Smooth muscle cell (in vitro differentiated cells): ENCODE measurements at regions not wholly inside any gene's neighbourhood (a gene's known extent, or its start where the extent isn't known, plus 50 kb on each side); places are given as distances from the start of the nearest gene placed in this dataset.
A peak's percentile ranks its signal among the peaks of the same experiment; 100 is the strongest.

ENCODE experiments used
- DNase-seq: peaks from one replicate; lab custom pipeline; 2025; ENCODE audit not compliant: unreplicated experiment; lab: John Stamatoyannopoulos, UW
- H2AFZ ChIP-seq: fragments of 200-600 bp; sonication (generic); 2 replicates; pipeline ENCODE4 v1.6.0; 2016; ENCODE audit warnings: antibody characterized with exemption, low read depth, mild to moderate bottlenecking
- H3F3A ChIP-seq: fragments of 200-600 bp; sonication (generic); 2 replicates; pipeline ENCODE4 v1.6.0; 2017; ENCODE audit warnings: antibody characterized with exemption, low read depth
- H3K27ac ChIP-seq: fragments of 200-600 bp; sonication (generic); 2 replicates; pipeline ENCODE4 v1.5.1; 2016; ENCODE audit warnings: low read depth, mild to moderate bottlenecking
- H3K27me3 ChIP-seq: fragments of 200-600 bp; sonication (generic); 2 replicates; pipeline ENCODE4 v1.6.1; 2016; ENCODE audit warnings: low read depth, mild to moderate bottlenecking
- H3K36me3 ChIP-seq: fragments of 200-600 bp; sonication (generic); 2 replicates; pipeline ENCODE4 v1.5.1; 2016; ENCODE audit warnings: low read depth
- H3K4me1 ChIP-seq: fragments of 200-600 bp; sonication (generic); 2 replicates; pipeline ENCODE4 v1.5.1; 2016; ENCODE audit warnings: low read depth
- H3K4me2 ChIP-seq: fragments of 200-600 bp; sonication (generic); 2 replicates; pipeline ENCODE4 v1.6.0; 2016; ENCODE audit warnings: mild to moderate bottlenecking
- H3K4me3 ChIP-seq: fragments of 200-600 bp; sonication (generic); 2 replicates; pipeline ENCODE4 v1.5.1; 2016; ENCODE audit warnings: mild to moderate bottlenecking
- H3K79me2 ChIP-seq: fragments of 200-600 bp; sonication (generic); 2 replicates; pipeline ENCODE4 v1.6.0; 2016; ENCODE audit warnings: low read depth, mild to moderate bottlenecking
- H3K9ac ChIP-seq: fragments of 200-600 bp; sonication (generic); 2 replicates; pipeline ENCODE4 v1.6.0; 2016; ENCODE audit warnings: low read depth
- H3K9me3 ChIP-seq: fragments of 200-600 bp; sonication (generic); replicated peaks from 2 replicates; pipeline ENCODE4 v1.5.1; 2016; ENCODE audit warnings: low read depth
- H4K20me1 ChIP-seq: fragments of 200-600 bp; sonication (generic); 2 replicates; pipeline ENCODE4 v1.6.0; 2016; ENCODE audit warnings: low read depth
- CTCF ChIP-seq: fragments of 200-600 bp; sonication (generic); IDR thresholded peaks from 2 replicates; pipeline ENCODE4 v1.5.1; 2017; ENCODE audit warnings: borderline replicate concordance, mild to moderate bottlenecking, antibody characterized with exemption; ENCODE audit not compliant: insufficient read depth, poor library complexity, severe bottlenecking
- WGBS: methylation state at CpG from one replicate; pipeline ENCODE4 v1.1.7; 2016; ENCODE audit warnings: low lambda C conversion rate; 5-methylcytosine and 5-hydroxymethylcytosine counted together

GRCh38 chr12:29971446-29971845 is 187.7 kb upstream of the TMTC1 start:
- DNase-seq: no peak
- WGBS: 59% methylated on average over 2 of the region's 2 CpGs
- Histone ChIP-seq H3F3A (no peaks in the 10 kb centered on the region), H3K4me3 (no peak overlapping the region), H3K9ac (no peak overlapping the region), H4K20me1 (no peaks in the 10 kb centered on the region), H3K36me3 (no peaks in the 10 kb centered on the region), H3K27me3 (no peaks in the 10 kb centered on the region), H2AFZ (no peak overlapping the region), H3K9me3 (no peaks in the 10 kb centered on the region), H3K27ac (no peak overlapping the region), H3K4me1 (peaks cover 22% of the 10 kb centered on the region), H3K4me2 (no peak overlapping the region), H3K79me2 (no peaks in the 10 kb centered on the region)
- no peak for TF ChIP-seq CTCF

GRCh38 chr12:29970501-29970900 is 186.8 kb upstream of the TMTC1 start:
- Histone ChIP-seq H3K79me2 (no peaks in the 10 kb centered on the region), H3K9ac (no peak overlapping the region), H3F3A (no peaks in the 10 kb centered on the region), H3K27ac (no peak overlapping the region), H3K27me3 (no peaks in the 10 kb centered on the region), H2AFZ (peak overlapping the region; percentile 28), H3K4me2 (no peak overlapping the region), H3K9me3 (no peaks in the 10 kb centered on the region), H3K4me3 (no peak overlapping the region), H3K36me3 (no peaks in the 10 kb centered on the region), H3K4me1 (peaks cover 22% of the 10 kb centered on the region), H4K20me1 (no peaks in the 10 kb centered on the region)
- 82% methylated on average over 3 of the region's 3 CpGs for WGBS
- no peak for DNase-seq
- no peak for TF ChIP-seq CTCF

- TF ChIP-seq CTCF: no peak
- no peak for DNase-seq
- Histone ChIP-seq H3K36me3 (no peaks in the 10 kb centered on the region), H2AFZ (no peak overlapping the region), H4K20me1 (no peaks in the 10 kb centered on the region), H3K9me3 (no peaks in the 10 kb centered on the region), H3K27ac (no peak overlapping the region), H3K9ac (no peak overlapping the region), H3K4me3 (no peak overlapping the region), H3K4me2 (no peak overlapping the region), H3K79me2 (no peaks in the 10 kb centered on the region), H3K4me1 (no peaks in the 10 kb centered on the region), H3K27me3 (no peaks in the 10 kb centered on the region), H3F3A (no peaks in the 10 kb centered on the region)
- 92% methylated on average over 6 of the region's 6 CpGs for WGBS
Measured at GRCh38 chr12:29962276-29963035, 178.7 kb upstream of the TMTC1 start.

- no peak for TF ChIP-seq CTCF
- H3K9me3 ChIP-seq: no peaks in the 10 kb centered on the region
- no peaks in the 10 kb centered on the region for H3F3A ChIP-seq
- H3K79me2 ChIP-seq: no peaks in the 10 kb centered on the region
- H3K27me3 ChIP-seq: no peaks in the 10 kb centered on the region
- no peak overlapping the region for H2AFZ ChIP-seq
- H3K4me3 ChIP-seq: no peak overlapping the region
- no peaks in the 10 kb centered on the region for H3K36me3 ChIP-seq
- no peak overlapping the region for H3K4me2 ChIP-seq
- H3K9ac ChIP-seq: no peak overlapping the region
- H4K20me1 ChIP-seq: no peaks in the 10 kb centered on the region
- H3K27ac ChIP-seq: no peak overlapping the region
- 84% methylated on average over 4 of the region's 4 CpGs for WGBS
- DNase-seq: no peak
- H3K4me1 ChIP-seq: no peaks in the 10 kb centered on the region
Measured at GRCh38 chr12:29961231-29961630, 177.5 kb upstream of the TMTC1 start.
